ENCODE measurements at regions not wholly inside any gene's neighbourhood (a gene's known extent, or its start where the extent isn't known, plus 50 kb on each side); places are given as distances from the start of the nearest gene placed in this dataset.

DNA sequence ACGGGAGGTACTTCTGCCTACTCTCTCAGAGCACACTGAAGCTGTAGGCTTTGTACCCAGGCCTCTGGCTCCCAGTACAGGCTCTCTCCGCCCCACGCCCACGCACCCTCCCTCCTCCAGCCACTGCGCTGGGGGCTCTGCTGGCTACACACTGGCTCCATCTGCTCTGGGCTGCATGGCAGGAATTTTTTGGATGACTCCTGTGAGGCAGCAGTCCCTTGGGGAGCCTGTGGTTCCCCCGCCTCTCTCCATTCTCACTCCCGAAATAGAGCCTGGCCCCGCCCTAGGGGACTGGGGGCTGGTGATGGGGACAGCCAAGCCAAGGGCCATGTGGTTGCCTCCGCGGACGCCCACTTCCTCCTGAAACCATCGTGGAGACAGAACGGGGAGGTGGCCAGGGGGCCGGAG is 58.1 kb upstream of the ADRA2C start:
- H3K4me1 ChIP-seq (ENCODE audit: insufficient read depth, low read length) = no peaks in the 10 kb centered on the region
- no peaks in the 10 kb centered on the region for H3K36me3 Mint-ChIP-seq (ENCODE audit: low read depth)
- TF ChIP-seq, protein P1, sequence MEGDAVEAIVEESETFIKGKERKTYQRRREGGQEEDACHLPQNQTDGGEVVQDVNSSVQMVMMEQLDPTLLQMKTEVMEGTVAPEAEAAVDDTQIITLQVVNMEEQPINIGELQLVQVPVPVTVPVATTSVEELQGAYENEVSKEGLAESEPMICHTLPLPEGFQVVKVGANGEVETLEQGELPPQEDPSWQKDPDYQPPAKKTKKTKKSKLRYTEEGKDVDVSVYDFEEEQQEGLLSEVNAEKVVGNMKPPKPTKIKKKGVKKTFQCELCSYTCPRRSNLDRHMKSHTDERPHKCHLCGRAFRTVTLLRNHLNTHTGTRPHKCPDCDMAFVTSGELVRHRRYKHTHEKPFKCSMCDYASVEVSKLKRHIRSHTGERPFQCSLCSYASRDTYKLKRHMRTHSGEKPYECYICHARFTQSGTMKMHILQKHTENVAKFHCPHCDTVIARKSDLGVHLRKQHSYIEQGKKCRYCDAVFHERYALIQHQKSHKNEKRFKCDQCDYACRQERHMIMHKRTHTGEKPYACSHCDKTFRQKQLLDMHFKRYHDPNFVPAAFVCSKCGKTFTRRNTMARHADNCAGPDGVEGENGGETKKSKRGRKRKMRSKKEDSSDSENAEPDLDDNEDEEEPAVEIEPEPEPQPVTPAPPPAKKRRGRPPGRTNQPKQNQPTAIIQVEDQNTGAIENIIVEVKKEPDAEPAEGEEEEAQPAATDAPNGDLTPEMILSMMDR (IDR thresholded peaks at IDR 0.05) = no peak
- H3K27ac ChIP-seq (ENCODE audit: low read depth in 1 of 2, low read length in 2 of 2) = no peak overlapping the region
- no peak overlapping the region for H3K27ac Mint-ChIP-seq
- intact Hi-C loops (cut with DNase I, micrococcal nuclease) = no loop called here
- H3K9me3 ChIP-seq (ENCODE audit: control insufficient read depth in 1 of 2, insufficient read depth in 1 of 2, low read length in 2 of 2) = peaks cover 0 to 8% of the 10 kb centered on the region in 2 experiments
- ATAC-seq (ENCODE audit: poor library complexity) = no peak
- H3K27me3 ChIP-seq (ENCODE audit: control insufficient read depth in 1 of 2, insufficient read depth in 2 of 2, low read length in 2 of 2) = peaks cover 3 to 6% of the 10 kb centered on the region in 2 experiments
- no peak overlapping the region for H3K4me3 ChIP-seq (ENCODE audit: low read length)
- DNase-seq = peak in 1 of 14 experiments; percentile 1
- CTCF ChIA-PET = no interaction called here
- no peaks in the 10 kb centered on the region for H3K4me1 Mint-ChIP-seq (ENCODE audit: low read depth)
- no peaks in the 10 kb centered on the region for H3K36me3 ChIP-seq (ENCODE audit: insufficient read depth, low read length)
- H3K27me3 Mint-ChIP-seq = peaks cover 15% of the 10 kb centered on the region
- no peaks in the 10 kb centered on the region for H3K9me3 Mint-ChIP-seq
- POLR2A ChIA-PET = no interaction called here
- no peak overlapping the region for H3K4me3 Mint-ChIP-seq

DNA sequence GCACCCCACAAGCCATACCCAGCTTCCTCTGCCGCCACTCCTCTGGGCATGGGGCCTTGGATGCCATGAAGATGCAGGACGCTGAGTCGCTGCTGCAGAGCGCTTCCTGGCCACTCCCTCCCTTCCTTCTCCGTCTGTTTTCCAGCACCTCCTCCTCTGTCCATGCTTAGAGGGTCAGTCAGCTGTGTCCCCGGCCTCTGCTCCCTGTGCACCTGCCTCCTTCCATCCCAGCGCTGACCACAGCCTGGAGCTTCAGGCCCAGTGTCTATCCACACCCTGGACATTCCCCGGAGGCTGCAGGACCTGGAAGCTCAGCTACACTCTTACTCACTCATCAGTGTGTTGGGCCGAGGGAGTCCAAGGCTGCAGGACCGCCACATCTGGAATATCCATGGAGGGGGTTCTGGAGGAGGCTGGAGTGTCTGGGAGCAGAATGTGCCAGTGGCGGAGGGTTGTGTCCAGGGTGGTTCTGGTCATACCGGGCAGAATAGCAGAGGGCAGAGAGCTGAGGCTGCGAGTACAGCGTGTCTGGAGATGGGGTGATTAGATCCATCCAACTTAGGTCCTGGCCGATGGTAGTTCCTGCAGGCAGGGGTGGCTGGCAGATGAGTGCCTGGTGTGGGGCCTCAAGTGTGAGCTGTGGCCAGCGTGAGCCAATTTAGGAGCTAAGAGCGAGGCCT is 58.6 kb upstream of the ADRA2C start:
- no peaks in the 10 kb centered on the region for H3K4me1 ChIP-seq (ENCODE audit: insufficient read depth, low read length)
- H3K27me3 ChIP-seq (ENCODE audit: control insufficient read depth in 1 of 2, insufficient read depth in 2 of 2, low read length in 2 of 2) = peaks cover 3% of the 10 kb centered on the region in 2 experiments
- Mint-ChIP-seq H3K9me3 (no peaks in the 10 kb centered on the region), H3K27ac (no peak overlapping the region), H3K36me3 (ENCODE audit: low read depth) (no peaks in the 10 kb centered on the region), H3K27me3 (peaks cover 15% of the 10 kb centered on the region), H3K4me1 (ENCODE audit: low read depth) (no peaks in the 10 kb centered on the region), H3K4me3 (no peak overlapping the region)
- DNase-seq (no peak), ATAC-seq (ENCODE audit: poor library complexity) (no peak)
- POLR2A ChIA-PET = no interaction called here
- H3K9me3 ChIP-seq (ENCODE audit: control insufficient read depth in 1 of 2, insufficient read depth in 1 of 2, low read length in 2 of 2) = peaks cover 0 to 2% of the 10 kb centered on the region in 2 experiments
- no peak overlapping the region for H3K4me3 ChIP-seq (ENCODE audit: low read length)
- H3K27ac ChIP-seq (ENCODE audit: low read depth in 1 of 2, low read length in 2 of 2) = no peak overlapping the region
- no peaks in the 10 kb centered on the region for H3K36me3 ChIP-seq (ENCODE audit: insufficient read depth, low read length)
- intact Hi-C loops (cut with DNase I, micrococcal nuclease) = no loop called here
- CTCF ChIA-PET = no interaction called here
- TF ChIP-seq, protein P1 (IDR thresholded peaks at IDR 0.05) = no peak

DNA sequence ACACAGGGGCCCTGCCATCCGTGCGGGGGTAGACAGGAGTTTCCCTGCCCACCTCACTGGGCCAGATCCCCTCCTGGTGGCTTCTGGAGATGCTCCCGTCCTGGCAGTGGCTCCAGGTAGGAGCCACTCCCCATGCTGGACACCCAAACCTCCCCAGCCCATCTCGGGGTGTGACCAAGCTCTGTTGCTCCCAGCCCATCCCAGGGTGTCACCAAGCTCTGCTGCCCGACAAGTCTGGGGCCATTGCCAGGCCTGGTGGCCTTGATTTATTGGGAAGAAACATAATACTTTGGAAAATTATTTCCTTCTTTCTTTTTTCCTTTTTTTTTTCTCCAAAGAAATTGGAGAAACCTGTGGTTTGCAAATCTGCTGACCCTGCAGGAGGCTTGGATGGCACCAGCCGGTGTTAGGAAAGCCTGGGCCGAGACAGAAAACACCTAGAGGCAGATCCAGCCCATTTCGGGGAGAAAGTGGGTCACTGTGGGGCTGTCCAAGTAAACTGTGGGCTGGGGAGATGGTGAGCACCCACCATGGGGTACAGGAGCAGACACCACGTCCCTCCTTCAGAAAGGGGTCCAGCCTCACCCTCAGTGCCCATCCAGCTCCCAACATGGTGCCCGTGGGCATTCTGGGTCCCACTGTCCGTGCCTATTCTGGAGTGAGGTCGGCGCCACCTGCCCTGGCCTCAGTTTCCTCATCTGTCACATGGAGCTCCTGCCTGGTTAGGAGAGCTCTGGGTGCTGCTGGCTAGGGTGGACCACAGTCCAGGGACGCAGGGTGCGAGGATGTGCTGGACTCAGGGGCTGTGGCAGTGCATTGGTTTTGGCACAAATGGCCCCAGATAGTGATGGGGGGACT is 59.4 kb upstream of the ADRA2C start:
- Mint-ChIP-seq H3K9me3 (no peaks in the 10 kb centered on the region), H3K4me1 (ENCODE audit: low read depth) (no peaks in the 10 kb centered on the region), H3K4me3 (no peak overlapping the region), H3K27ac (no peak overlapping the region), H3K36me3 (ENCODE audit: low read depth) (no peaks in the 10 kb centered on the region), H3K27me3 (peaks cover 15% of the 10 kb centered on the region)
- intact Hi-C loops (cut with DNase I, micrococcal nuclease) = no loop called here
- TF ChIP-seq, protein P1 (IDR thresholded peaks at IDR 0.05) = no peak
- H3K4me1 ChIP-seq (ENCODE audit: insufficient read depth, low read length) = no peaks in the 10 kb centered on the region
- no peaks in the 10 kb centered on the region for H3K36me3 ChIP-seq (ENCODE audit: insufficient read depth, low read length)
- no peak overlapping the region for H3K27ac ChIP-seq (ENCODE audit: low read depth in 1 of 2, low read length in 2 of 2)
- ATAC-seq (ENCODE audit: poor library complexity) (no peak), DNase-seq (no peak)
- ChIA-PET POLR2A (no interaction called here), CTCF (no interaction called here)
- H3K4me3 ChIP-seq (ENCODE audit: low read length) = no peak overlapping the region
- peaks cover 3% of the 10 kb centered on the region in 2 experiments for H3K27me3 ChIP-seq (ENCODE audit: control insufficient read depth in 1 of 2, insufficient read depth in 2 of 2, low read length in 2 of 2)
- peaks cover 0 to 3% of the 10 kb centered on the region in 2 experiments for H3K9me3 ChIP-seq (ENCODE audit: control insufficient read depth in 1 of 2, insufficient read depth in 1 of 2, low read length in 2 of 2)
